Fibroblast of lung (primary cell): ENCODE measurements at regions not wholly inside any gene's neighbourhood (a gene's known extent, or its start where the extent isn't known, plus 50 kb on each side); places are given as distances from the start of the nearest gene placed in this dataset.

Source experiments
- CTCF ChIP-seq, 2 donors: IDR thresholded peaks in 1 of 2; conservative IDR thresholded peaks in 1 of 2; 1 replicate in 1 of 2; 2 replicates in 1 of 2; pipeline ENCODE4 v1.5.1; 2011 to 2012; ENCODE audit warnings: low read length in 2 of 2, control low read depth in 1 of 2, inconsistent platforms in 1 of 2, low read depth in 1 of 2, mild to moderate bottlenecking in 1 of 2
- EZH2 ChIP-seq: IDR thresholded peaks from 2 replicates; pipeline ENCODE4 v1.5.1; 2012; ENCODE audit warnings: low read length, control low read depth, mild to moderate bottlenecking; ENCODE audit errors: missing control alignments

DNA sequence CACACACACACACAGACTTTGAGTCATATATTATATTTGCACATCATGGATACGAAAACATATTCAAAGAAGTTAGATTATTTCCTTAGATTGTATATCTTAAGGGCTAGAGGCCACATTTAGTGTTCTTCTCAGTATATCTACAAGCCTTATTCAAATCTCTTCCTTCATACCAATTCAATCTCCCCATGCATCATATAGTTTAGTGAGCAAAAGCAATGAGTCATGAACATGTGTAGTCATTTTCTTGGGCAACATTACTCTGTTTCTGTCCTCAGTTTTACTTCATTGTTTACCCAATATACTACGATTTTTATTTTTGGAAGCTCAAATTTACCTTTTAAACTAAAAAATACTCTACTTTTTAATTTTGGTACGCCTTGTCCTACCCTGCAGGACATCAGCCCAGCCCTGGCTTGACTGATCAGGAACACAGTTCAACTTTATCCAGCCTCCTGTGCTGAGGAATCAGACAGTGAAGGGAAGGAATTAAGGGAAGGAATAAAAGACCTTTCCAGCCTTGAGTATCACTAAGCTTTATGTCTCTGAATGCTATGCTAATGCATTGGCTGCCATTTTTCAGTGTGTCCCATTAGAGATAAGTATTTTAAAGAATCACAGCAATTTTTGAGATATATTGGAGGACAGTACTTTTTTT lies 101.7 kb upstream of the FST start:
- TF ChIP-seq EZH2 (no peak), CTCF (conservative IDR thresholded peaks at IDR 0.05 in 1 of 2, IDR thresholded peaks at IDR 0.05 in 1 of 2; ENCODE audit: low read depth in 1 of 2, low read length in 2 of 2) (no peak)
